GM19043 (cell line): ENCODE measurements at regions not wholly inside any gene's neighbourhood (a gene's known extent, or its start where the extent isn't known, plus 50 kb on each side); places are given as distances from the start of the nearest gene placed in this dataset.
"Not testable (repeated sequence)": the region's sequence is repeated elsewhere in the genome, so short reads cannot be mapped to it uniquely, and the experiment has no call there.

Source experiments
- ATAC-seq: cut with Tn5 transposase; IDR thresholded peaks from one replicate; pipeline ENCODE4 v1.9.1; 2021; ENCODE audit warnings: low read depth; ENCODE audit not compliant: unreplicated experiment

DNA sequence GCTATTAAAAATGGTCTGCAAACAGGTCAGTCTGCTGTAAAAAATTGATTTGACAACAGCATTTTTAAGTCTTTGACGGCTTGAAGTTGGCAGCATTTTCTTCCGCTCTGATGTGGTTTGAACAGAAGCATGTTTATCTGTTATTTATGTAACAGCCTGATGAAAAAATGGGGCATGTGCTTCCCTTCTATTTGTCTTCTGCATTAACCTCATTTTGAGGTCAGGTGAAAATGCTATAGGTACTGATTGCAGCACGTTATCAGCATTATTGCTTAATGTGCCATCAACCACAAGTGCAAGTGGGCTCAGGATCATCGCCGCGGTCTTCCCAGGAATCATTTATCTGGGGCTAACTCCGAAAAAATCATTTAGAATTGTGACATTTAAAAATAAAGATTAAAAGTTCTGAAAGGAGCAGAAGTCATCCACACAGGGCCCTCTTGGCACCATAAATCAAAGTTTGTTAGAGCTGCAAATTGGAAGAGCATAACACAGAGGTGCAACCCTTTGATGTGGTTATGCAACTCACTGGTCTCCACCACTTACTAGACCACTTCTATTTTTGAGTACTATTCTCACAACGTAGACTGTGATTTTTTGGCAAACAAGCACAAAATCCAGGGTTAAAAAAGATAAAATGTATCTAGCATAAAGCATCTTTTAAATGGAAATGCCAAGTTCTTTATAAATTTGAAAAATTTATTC lies 307.7 kb downstream of the MDFIC start:
- no peak for ATAC-seq

DNA sequence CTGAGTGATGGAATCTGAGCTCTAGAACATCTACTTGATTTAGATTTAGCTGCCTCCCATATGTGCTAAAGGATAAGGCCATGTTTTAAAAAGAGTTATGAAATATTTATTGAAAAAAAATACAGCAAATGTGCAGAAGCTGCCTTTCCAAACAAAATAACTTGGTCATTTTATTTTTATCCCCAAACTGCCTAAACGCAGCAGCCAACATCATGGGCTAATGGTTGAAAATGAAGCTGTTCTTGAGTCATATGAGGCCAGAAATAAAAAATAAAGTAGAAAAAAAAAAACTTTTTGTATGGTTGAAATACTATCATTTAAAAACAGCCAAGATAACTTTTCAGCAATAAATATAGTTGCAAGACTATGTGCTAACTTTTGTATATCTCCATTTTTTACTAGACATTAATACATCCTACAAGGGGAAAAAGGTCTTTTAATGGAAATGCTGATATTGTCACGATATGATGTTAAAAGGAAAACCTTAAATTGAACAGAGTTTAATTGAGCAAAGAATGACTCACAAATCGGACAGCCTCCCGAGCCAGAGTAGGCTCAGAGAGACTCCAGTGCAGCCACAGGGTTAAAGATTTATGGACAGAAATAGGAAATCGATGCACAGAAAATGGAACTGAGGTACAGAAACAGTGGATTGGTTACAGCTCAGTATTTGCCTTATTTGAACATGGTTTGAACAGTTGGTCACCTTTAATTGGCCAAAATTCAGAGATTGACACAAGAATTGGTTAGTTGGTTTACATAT lies 305.8 kb downstream of the MDFIC start:
- ATAC-seq, result no peak

DNA sequence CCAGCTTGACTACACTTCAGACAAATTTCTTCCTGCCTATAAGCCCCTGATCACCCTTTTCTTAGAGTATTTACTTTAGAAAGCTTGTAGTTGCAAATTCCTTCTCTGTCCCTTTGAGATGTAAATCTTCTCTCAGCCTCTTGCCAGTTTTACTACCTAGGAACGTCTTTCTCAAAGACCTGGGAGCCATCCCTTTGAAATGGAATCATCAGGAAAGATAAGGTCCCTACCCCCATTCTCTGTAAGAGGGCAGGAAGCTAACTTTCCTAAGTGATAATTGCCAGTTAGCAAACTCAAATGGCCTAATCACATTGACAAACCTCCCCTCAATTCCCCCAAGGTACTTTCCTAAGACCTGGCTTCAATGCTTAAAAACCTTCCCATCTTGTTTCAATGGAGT lies 304.5 kb downstream of the MDFIC start:
- ATAC-seq, result no peak

DNA sequence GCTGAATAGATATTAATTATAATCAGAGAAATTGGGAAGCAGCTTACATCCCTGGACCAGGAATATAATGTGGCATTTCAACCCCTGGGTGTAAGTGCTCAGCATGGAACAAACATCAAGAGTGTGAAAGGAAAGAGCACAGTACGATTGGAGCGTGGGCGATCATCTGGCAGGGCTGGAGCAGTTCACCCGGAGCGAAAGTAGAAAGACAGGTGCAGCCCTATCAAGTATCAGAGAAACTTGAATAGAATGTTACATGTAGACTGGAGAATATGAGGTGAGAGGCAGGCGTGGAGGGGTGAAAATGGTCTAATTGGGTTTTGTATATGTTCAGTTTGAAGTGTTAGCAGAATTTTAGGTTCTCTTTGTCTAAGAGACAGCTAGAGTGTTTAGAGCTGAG lies 303.0 kb downstream of the MDFIC start:
- ATAC-seq, result no peak

DNA sequence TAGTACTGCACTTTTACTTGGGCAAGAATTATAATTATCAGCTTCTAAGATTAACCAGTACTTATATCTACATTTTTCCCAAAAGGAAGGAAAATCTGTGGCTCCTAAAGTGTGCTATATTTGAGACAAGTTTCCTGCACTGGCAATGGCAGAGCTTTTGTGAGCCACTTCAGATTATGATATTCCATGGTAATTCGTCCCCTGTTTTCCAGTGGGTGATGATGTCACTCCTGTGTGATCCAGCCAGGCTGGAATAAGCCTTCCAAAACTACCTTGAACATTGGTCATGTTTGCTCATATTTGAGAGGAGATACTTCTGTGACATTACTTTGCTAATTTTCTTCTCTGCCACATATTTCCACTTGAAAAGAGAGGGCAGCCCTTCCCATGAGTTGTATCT lies 302.1 kb downstream of the MDFIC start:
- no peak for ATAC-seq

DNA sequence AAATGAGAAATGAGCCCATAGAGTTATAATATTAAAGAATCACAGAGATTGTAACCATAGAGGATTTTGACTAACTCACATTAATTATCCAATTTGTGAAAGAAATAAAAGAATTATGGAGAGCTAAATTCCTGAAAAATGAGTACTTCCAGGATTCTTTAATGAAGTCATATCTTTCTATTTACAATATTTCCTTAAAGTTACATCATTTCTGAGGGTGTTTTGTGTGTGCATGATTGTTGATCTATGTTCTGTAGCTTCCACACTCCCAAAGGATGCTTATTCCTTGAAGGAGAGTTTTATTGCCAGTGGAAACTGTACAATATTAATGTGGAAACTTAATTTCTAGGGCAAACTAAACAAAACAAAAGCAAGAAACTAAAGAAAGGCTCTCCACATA lies 299.6 kb downstream of the MDFIC start:
- no peak for ATAC-seq

DNA sequence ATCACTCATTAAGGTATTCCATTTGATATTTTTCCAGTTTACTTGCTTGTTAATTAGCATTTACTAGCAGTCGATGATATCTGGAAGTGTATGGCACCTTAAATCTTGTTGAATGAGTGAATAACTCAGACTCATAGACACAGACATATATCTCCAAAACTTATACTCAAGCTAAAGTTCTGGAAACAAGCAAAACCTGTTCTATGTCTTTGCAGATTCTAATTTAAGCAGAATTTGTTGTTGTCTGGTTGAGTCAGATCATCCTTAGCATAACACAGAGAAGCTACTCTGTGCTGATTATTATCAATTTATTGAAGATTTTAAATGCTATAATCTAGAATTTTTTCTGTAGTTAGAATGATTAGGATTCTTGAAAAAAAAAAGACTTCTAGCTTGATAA lies 296.2 kb downstream of the MDFIC start:
- no peak for ATAC-seq

DNA sequence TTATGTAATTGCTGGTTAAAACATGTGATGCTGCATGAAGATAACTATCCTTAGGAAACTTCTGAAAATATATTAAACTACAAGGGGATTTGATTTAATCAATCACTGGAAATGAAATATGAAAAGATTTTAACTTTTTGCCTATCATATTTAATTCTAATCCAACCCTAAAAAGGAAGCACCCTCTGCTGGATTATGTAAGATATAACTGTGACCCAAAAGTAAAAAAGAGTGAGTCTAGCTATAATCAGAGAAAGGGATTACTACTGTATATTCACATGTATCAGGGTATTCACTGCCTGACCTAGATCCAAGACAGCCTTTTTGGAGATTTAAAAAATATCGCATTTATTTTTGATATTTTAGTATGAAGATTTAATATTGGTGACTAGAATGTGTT lies 295.5 kb downstream of the MDFIC start:
- ATAC-seq, result no peak

DNA sequence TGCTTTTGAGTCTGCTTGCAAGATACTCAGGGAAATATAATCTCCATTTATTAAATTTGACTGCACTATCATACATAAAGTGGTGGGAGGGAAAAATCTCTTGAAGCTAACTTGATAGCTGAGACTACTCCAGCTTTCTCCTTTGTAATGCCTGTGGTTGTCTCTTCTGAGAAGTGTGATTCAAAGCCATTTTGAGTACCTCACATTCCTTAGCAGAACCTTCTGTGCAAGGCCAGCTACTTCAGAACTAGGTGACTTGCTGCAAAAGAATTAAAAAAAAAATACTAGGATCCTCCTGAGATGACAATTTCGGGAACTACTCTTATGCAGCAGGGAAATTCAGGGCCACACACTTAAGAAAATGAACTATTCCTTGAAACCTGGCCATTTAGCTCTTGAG lies 294.8 kb downstream of the MDFIC start:
- no peak for ATAC-seq

DNA sequence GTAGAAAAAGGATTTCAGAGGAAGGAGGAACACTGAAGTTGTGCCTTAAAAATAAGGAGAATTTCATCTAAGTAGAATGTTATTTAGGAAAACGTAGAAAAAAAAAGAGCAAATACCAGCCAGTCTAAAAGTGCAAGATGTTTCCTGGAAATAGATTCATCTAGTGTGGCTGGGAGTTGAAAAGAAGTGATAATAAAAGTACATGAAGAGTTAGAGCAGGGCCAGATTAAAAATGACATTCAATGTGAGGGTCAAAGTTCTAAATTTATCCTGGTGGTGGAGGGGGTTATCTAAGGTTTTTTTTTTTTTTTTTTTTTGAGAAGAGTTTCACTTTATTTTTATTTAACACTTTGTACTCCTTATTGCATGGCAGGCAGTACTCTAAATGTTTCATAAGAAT lies 289.3 kb downstream of the MDFIC start:
- ATAC-seq, result no peak

DNA sequence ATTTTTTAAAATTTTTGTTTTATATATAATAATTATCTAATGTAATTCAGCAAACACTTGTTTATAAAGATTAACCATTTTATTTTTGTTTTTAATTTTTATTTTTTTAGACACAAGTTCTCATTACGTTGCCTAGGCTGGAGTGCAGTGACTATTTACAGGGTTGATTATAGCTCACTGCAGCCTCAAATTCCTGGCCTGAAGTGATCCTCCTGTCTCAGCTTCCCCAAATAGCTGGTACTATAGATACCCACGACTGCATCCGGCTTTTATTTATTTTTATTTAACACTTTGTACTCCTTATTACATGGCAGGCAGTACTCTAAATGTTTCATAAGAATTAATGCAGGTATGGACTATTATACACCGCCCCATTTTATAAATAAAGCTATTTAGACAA lies 288.7 kb downstream of the MDFIC start:
- ATAC-seq, result no peak

DNA sequence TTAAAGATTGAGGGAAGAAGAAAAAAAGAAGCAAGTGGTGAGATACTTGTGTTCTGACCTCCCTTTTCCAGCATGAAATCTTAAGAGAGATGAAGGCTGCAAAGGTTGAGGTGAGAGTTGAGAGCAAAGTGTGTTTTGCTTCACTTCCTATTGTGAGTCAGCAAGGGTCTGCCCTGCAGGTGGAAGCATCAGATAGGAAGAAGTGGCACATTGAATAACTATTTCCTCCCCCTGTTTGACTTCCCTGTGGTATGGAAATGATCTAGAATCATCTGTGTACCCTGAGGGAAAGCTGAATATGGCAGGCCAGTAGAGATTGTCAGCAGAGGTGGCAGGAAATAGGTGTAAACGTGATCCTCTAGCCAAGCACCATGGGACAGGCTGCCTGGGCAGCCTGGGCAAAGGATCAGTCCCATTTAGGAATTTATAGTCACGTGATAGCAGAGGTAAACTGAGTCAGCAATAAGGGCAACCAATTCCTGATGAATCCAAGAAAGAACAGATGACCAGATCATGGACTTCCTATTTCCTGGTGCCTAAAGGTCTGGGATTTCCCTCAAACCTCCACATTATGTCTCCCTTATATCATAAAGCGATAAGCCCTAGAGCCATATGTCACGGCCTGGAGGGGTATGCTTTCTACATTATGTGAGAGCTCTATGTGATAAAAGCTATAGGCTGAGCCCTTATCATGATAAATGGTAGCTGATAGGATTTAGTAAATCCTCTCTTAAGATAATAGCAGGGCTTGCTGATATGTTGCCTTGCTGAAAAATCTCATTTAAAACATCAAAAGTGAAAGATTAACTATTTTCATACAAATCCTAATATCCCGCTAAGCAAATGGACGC lies 287.0 kb downstream of the MDFIC start:
- no peak for ATAC-seq

DNA sequence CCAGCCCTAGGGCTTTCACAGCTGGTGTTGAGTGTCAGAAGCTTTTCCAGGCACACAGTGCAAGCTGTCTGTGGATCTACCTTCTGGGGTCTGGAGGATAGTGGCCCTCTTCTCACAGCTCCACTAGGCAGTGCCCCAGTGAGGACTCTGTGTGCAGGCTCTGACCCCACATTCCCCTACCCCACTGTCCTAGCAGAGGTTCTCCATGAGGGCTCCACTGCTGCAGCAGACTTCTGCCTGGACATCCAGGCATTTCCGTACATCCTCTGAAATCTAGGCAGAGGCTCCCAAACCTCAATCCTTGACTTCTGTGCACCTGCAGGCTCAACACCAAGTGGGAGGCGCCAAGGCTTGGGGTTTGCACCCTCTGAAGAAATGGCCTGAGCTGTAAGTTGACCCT lies 284.5 kb downstream of the MDFIC start:
- ATAC-seq, result not testable (repeated sequence)

DNA sequence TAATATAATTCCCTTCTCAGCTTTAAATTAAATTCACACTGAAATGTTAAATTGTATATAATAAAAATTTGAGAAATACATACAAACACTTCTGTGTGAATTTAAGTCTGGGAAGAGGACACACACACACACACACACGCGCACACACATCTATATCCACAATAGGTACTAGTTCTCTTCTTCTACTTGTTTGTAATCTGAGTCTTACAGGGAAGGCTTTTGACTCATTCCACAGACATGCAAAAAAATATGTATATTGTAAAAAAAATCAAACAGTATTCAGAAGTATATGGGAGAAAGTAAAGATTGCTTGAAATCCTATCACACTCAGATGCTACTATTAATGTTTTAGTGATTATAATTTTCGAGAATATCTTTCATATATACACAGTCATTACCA lies 276.2 kb downstream of the MDFIC start:
- ATAC-seq, result no peak

DNA sequence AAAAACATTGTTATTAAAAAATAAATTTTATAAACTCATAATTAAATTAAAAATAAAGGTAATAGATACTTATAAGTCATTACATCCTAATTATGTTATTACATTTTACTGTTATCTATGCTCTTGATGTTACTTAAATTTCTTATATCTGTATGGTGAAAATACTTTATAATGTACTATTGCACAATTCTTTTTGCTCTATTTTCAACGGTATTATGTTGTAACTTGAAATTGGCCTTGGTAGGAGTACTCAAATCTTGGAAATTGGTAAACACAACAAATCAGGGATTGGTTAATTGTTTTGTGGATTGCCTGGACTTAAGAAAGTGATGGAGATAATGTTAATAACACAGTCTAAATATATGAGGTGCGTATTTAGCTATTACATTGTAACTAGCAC lies 273.3 kb downstream of the MDFIC start:
- ATAC-seq, result no peak

DNA sequence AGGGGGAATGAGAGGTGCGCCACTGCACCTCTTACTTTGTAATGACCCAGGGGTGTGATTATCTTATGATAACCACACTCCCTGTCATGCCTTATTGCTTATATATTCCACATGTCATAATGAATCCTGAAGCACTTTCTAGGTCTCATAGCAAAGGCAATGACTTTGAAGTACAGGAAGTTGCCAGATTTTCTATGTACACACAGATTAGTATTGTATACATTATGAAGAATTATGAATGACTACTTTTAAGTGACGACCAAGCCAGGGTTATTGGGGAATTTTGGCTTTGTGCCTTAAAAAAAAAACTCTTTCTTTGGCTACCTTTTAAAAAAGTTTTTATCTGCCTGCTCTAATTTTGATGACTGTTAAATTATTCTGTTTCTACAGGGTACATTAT lies 269.6 kb downstream of the MDFIC start:
- no peak for ATAC-seq

DNA sequence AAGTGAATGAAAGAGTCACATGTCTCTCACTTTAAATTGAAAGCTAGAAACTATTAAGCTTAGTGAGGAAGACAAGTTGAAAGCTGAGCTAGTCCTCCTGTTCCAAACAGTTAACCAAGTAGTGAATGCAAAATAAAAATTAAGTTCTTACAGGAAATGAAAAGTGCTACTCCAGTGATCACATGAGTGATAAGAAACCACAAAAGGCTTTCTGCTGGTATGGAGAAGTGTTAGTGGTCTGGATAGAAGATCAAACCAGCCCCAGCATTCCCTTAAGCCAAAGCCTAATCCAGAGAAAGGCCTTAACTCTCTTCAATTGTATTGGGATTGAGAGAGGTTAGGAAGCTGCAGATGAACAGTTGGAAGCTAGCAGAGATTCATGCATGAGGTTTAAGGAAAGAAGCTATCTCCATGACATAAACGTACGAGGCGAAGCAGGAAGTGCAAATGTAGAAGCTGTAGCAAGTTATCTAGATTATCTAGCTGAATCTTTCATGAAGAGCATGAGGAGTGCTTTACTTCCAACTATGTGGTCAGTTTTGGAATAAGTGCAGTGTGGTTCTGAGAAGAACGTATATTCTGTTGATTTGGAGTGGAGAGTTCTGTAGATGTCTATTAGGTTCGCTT lies 261.6 kb downstream of the MDFIC start:
- ATAC-seq, result no peak

DNA sequence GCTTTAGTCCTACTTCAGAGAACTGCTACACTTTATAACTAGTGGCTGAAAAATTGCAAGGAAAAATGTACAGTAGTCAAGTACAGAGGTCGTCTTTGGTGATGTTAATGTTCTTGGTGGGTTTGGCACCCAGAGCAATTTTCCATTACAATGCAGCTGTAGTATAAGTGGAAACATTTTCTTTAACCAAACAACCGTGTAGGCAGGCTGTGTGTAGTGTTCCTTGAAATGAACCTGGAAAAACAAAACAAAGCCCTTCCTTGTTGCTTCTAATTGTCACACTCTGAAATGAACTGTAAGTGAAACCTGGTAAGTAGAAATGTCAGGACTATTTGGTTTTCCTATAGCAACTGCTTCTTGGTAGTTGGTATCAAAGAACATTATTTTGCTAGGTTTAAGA lies 256.9 kb downstream of the MDFIC start:
- no peak for ATAC-seq

DNA sequence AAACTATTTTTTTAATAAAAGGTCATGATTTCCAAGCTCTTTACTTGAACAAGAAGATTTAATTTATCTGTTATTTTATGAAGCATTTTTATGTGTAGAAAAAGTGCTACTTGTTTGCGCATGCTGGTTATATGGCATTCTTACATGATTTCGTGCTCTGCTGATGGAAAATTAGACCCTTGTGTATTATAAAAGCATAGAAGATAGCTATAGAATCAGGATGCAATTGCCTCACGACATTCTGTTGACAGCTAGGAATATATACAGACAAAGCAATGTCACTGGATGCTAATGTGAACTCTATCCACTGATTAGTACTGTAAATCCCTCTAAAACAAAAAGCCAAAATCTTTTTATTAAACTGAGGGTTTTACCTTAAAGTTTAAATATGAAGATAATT lies 255.9 kb downstream of the MDFIC start:
- no peak for ATAC-seq

DNA sequence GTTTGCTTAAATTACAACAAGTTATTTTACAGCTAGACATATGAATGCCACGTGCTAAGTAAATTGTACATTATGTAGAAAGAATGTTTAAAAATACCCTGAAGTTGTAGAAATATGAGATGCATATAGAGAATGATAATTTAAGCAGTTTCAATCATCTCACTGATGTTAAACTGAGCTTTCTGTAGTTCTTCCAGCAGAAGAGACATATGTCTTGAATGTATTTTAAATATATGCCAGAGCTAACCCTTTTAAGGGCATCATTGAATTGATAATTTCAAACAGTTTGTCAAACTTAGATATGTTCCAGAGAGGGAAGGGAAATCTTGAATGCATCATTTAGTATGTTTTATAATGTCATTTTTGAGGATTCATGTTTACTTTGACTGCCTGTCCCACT lies 255.2 kb downstream of the MDFIC start:
- no peak for ATAC-seq

DNA sequence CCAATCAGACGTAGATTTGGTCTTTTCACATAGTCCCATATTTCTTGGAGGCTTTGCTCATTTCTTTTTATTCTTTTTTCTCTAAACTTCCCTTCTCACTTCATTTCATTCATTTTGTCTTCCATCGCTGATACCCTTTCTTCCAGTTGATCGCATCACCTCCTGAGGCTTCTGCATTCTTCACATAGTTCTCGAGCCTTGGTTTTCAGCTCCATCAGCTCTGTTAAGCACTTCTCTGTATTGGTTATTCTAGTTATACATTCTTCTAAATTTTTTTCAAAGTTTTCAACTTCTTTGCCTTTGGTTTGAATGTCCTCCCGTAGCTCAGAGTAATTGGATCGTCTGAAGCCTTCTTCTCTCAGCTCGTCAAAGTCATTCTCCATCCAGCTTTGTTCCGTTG lies 250.5 kb downstream of the MDFIC start:
- not testable (repeated sequence) for ATAC-seq
